ENCODE measurements at regions not wholly inside any gene's neighbourhood (a gene's known extent, or its start where the extent isn't known, plus 50 kb on each side); places are given as distances from the start of the nearest gene placed in this dataset.

DNA sequence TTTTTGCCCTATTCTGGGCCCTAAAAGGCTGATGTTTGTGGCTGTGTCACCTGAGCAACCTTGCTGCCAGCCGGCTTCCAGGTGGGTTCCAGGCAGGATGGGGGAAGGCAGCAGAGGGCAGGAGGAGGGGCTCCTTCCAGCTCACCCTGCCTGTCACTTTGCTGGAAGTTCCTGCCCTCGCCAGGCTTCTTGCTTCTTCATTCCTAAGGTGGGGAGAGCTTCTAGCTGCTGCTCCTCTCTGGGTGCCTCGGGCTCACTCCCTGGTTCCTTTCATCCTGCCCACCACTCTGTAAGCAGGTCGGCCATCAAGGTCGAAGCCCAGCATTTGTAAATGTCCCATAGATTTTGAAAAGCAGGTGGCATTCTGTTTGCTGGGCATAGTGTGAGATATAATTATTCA is 249.4 kb upstream of the HS6ST1 start:
- H3K9me3 ChIP-seq (ENCODE audit: control insufficient read depth in 4 of 4, low read length in 3 of 4): no peaks in the 10 kb centered on the region
- 76% methylated on average over 5 of the region's 5 CpGs for WGBS
- no peak for DNase-seq (ENCODE audit: low spot score)
- no peak overlapping the region for H3K9ac ChIP-seq (ENCODE audit: low read depth in 1 of 2, low read length in 2 of 2)
- no peaks in the 10 kb centered on the region for H3K36me3 ChIP-seq (ENCODE audit: control insufficient read depth in 4 of 4, insufficient read depth in 3 of 4, low read depth in 1 of 4, low read length in 3 of 4)
- TF ChIP-seq EGR1 (IDR thresholded peaks at IDR 0.05; ENCODE audit: low read depth in 2 of 2) (no peak), HNF4A (conservative IDR thresholded peaks at IDR 0.05) (no peak), RAD21 (IDR thresholded peaks at IDR 0.05) (no peak), GABPA (IDR thresholded peaks at IDR 0.05 in 1 of 2, conservative IDR thresholded peaks at IDR 0.05 in 1 of 2) (no peak), YY1 (IDR thresholded peaks at IDR 0.05) (no peak), JUND (IDR thresholded peaks at IDR 0.05) (no peak), HNF4G (IDR thresholded peaks at IDR 0.05) (no peak)
- TF ChIP-seq, protein P1, sequence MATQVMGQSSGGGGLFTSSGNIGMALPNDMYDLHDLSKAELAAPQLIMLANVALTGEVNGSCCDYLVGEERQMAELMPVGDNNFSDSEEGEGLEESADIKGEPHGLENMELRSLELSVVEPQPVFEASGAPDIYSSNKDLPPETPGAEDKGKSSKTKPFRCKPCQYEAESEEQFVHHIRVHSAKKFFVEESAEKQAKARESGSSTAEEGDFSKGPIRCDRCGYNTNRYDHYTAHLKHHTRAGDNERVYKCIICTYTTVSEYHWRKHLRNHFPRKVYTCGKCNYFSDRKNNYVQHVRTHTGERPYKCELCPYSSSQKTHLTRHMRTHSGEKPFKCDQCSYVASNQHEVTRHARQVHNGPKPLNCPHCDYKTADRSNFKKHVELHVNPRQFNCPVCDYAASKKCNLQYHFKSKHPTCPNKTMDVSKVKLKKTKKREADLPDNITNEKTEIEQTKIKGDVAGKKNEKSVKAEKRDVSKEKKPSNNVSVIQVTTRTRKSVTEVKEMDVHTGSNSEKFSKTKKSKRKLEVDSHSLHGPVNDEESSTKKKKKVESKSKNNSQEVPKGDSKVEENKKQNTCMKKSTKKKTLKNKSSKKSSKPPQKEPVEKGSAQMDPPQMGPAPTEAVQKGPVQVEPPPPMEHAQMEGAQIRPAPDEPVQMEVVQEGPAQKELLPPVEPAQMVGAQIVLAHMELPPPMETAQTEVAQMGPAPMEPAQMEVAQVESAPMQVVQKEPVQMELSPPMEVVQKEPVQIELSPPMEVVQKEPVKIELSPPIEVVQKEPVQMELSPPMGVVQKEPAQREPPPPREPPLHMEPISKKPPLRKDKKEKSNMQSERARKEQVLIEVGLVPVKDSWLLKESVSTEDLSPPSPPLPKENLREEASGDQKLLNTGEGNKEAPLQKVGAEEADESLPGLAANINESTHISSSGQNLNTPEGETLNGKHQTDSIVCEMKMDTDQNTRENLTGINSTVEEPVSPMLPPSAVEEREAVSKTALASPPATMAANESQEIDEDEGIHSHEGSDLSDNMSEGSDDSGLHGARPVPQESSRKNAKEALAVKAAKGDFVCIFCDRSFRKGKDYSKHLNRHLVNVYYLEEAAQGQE (IDR thresholded peaks at IDR 0.05): no peak
- TF ChIP-seq, protein P2, sequence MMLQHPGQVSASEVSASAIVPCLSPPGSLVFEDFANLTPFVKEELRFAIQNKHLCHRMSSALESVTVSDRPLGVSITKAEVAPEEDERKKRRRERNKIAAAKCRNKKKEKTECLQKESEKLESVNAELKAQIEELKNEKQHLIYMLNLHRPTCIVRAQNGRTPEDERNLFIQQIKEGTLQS (IDR thresholded peaks at IDR 0.05): no peak
- TF ChIP-seq, protein P3, sequence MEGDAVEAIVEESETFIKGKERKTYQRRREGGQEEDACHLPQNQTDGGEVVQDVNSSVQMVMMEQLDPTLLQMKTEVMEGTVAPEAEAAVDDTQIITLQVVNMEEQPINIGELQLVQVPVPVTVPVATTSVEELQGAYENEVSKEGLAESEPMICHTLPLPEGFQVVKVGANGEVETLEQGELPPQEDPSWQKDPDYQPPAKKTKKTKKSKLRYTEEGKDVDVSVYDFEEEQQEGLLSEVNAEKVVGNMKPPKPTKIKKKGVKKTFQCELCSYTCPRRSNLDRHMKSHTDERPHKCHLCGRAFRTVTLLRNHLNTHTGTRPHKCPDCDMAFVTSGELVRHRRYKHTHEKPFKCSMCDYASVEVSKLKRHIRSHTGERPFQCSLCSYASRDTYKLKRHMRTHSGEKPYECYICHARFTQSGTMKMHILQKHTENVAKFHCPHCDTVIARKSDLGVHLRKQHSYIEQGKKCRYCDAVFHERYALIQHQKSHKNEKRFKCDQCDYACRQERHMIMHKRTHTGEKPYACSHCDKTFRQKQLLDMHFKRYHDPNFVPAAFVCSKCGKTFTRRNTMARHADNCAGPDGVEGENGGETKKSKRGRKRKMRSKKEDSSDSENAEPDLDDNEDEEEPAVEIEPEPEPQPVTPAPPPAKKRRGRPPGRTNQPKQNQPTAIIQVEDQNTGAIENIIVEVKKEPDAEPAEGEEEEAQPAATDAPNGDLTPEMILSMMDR (IDR thresholded peaks at IDR 0.05; ENCODE audit: low read depth, low read length, missing input control): no peak
- no peak overlapping the region for H3K4me3 ChIP-seq (ENCODE audit: low read depth in 1 of 3, low read length in 3 of 3)
- no peaks in the 10 kb centered on the region for H3K27me3 ChIP-seq (ENCODE audit: control insufficient read depth in 4 of 4, insufficient read depth in 4 of 4, low read length in 3 of 4)
- H3K4me1 ChIP-seq (ENCODE audit: control insufficient read depth in 4 of 4, insufficient read depth in 4 of 4, low read length in 3 of 4): no peaks in the 10 kb centered on the region
- H3K27ac ChIP-seq (ENCODE audit: low read depth in 1 of 2, low read length in 2 of 2): no peak overlapping the region

DNA sequence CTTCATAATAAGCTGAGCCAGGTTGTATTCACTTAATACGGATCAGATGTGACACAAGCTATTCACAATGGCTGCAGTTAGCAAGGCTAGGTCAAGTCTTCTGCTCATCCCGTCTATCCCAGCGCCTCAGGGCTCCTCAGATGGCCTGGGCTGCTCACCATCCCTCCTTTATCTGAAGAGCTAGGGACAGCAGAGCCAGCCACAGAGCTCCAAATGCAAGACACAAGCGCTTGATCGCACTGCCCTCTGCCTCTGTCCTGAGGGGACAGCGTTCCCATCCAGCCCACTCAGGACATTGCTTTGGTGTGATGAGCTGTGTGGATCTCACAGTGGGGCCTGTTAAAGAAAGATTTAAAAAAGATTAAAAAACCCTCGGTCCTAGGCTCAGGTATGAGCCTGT is 254.4 kb upstream of the HS6ST1 start:
- Histone ChIP-seq H3K27me3 (ENCODE audit: control insufficient read depth in 4 of 4, insufficient read depth in 4 of 4, low read length in 3 of 4) (no peaks in the 10 kb centered on the region), H3K4me1 (ENCODE audit: control insufficient read depth in 4 of 4, insufficient read depth in 4 of 4, low read length in 3 of 4) (no peaks in the 10 kb centered on the region), H3K4me3 (ENCODE audit: low read depth in 1 of 3, low read length in 3 of 3) (no peak overlapping the region), H3K9ac (ENCODE audit: low read depth in 1 of 2, low read length in 2 of 2) (no peak overlapping the region), H3K9me3 (ENCODE audit: control insufficient read depth in 4 of 4, low read length in 3 of 4) (no peaks in the 10 kb centered on the region), H3K27ac (ENCODE audit: low read depth in 1 of 2, low read length in 2 of 2) (no peak overlapping the region), H3K36me3 (ENCODE audit: control insufficient read depth in 4 of 4, insufficient read depth in 3 of 4, low read depth in 1 of 4, low read length in 3 of 4) (no peaks in the 10 kb centered on the region)
- TF ChIP-seq, protein P4, sequence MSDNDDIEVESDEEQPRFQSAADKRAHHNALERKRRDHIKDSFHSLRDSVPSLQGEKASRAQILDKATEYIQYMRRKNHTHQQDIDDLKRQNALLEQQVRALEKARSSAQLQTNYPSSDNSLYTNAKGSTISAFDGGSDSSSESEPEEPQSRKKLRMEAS (IDR thresholded peaks at IDR 0.05): no peak
- TF ChIP-seq SP1 (IDR thresholded peaks at IDR 0.05) (no peak), RXRA (IDR thresholded peaks at IDR 0.05) (no peak), FOXA1 (IDR thresholded peaks at IDR 0.05) (no peak), JUND (IDR thresholded peaks at IDR 0.05) (no peak), GABPA (IDR thresholded peaks at IDR 0.05 in 1 of 2, conservative IDR thresholded peaks at IDR 0.05 in 1 of 2) (no peak), RAD21 (IDR thresholded peaks at IDR 0.05) (no peak)
- TF ChIP-seq, protein P1 (IDR thresholded peaks at IDR 0.05): no peak
- TF ChIP-seq, protein P2 (IDR thresholded peaks at IDR 0.05): no peak
- WGBS: 90% methylated on average over 7 of the region's 7 CpGs
- no peak for DNase-seq (ENCODE audit: low spot score)

All from liver (tissue), 8 donors.